T-helper 22 cell (primary cell): ENCODE measurements at regions not wholly inside any gene's neighbourhood (a gene's known extent, or its start where the extent isn't known, plus 50 kb on each side); places are given as distances from the start of the nearest gene placed in this dataset.

ENCODE experiments used
- DNase-seq: peaks from one replicate; pipeline ENCODE4 v3.0.0-alpha.2; 2020; ENCODE audit warnings: low read depth

DNA sequence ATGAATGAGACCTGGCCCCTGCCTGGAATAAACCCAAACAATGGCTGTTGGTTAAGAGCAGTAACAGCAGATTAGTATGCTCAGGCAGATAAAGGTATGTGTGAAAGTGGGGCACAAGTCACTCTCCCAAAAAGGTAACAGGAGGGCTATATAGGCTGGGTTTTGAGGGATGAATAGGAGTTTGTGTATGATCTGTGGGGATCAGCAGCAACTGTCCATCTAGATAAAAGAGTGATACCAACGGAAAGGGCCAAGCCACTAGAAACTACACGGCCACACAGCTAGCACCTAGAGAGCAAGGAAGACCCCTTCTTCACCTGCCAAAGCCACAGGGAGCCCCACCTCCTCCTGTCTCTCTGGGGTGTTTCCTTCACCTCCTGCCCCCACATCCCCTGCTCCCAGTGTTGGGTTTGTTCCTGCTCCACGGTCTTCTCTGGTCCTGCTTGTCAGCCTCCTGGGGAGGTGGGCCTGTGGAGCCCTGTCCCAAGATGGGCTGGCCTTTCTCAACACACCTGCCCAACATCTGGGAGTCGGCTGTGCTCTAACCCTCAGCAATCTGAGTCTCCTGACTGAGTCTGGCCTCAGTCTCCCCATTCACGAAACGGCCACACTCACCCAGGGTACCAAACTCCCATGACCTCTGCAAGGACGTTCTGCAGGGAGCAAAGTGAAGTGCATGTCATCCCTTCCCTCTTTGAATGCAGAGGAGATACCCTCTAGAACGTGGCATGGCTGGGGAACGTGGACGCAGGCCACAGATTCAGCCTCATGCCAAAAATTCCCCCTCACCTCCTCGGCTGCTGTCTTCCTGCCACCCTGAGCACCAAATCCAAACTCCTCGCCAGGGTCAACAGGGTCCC lies 108.2 kb downstream of the NCOR2 start:
- DNase-seq, result no peak

DNA sequence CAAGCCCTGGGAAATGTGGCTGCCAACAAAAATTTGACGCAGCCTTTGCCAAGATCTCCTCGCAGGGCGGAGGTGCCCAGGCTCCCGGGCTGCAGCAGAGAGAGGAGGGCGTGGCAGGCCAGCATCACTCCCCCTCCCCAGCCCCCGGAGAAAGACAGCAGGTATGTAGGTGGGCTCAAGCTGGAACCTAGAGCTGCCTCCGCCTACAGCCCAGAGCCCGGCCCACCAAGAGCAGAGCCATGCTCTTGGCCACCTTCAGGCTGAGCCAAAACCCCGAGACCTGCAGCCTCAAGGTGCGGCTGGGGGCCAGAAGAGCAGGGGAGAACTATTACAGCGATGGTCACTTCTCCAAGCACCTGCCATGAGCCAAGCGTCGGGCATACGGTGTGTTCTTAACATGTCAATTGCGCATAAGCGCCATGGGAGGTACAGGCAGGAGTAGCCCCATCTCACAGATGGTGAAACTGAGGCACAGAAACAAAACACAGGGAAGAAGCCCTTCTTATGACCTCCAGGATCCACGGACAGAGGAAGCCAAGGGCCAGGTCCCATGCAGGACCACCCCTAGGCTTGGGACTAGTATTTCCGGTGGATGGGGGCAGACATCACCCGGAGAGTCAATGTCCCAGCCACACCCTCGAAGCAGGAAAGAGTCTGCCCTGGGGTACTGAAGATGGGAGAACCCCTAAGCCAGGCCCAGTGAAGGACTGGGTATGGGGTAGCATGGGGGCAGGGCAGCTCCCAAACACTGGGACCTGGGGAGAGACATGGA lies 109.0 kb downstream of the NCOR2 start:
- DNase-seq, result no peak

DNA sequence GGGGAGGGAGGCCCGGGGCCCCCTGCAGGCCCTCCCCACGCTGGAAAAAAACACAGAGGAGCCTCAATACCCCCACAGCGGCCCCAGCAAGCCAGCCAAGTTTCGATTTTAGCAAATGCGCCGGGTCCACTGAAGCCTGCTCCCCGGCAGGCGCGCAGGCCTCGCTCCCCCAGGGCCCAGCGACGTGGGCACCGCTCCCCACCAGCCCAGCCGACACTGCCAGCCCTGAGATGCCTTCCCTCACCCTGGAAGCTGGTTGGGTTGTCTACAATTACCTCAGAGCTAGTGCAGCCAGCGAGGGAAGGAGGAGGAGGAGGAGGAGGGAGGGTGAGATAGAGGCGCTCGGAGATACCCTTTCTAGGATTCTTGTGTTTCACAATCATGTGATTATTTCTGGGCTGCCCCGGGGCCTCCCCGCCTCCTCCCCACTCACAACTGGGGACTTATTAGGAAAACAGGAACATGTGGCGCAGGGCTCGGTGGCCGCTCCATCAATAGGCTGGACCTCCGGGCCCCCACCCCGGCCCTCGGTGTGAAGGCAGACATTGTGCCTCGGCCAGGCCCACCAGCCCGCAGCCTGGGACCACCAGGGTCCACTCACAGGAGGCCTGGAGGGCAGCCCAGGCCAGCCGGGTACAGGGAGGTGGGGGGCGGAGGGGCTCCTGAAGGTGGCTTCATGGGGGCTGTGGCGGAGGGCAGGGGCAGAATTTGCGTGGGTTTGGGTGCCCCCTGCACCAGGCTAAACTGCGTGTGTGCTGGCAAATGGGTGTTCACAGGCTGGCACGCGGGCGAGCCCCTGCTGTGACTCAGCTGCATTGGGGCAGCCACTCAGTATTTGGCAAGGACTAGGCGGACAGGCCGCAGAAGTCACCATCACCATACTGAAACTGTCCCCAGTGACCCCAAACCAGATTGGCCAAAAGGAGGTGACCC lies 109.9 kb downstream of the NCOR2 start:
- peak; percentile 69 for DNase-seq

DNA sequence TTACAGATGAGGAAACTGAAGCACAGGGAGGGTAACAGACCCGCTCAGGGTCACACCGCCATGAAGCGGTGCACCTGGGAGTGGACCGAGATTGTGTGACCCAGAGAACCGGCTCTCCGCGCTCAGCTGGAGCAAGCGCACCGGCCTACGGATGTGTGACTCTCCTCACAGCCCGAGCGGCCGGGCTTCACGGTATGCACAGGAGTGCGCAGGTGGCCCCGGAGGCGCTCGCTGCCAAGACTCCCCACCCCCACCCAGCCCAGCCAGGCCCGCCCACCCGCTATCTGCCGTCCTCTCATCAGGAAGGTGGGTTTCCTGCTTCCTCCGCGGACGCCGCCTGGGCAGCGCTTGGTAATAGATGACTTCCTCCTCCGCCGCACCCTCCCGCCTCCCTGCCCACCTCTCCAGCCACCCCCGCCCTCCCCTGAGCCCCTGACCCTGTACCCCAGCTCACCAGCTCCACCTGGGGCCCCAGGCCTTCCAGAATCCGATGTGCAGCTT lies 110.7 kb downstream of the NCOR2 start:
- DNase-seq, result peak; percentile 49

DNA sequence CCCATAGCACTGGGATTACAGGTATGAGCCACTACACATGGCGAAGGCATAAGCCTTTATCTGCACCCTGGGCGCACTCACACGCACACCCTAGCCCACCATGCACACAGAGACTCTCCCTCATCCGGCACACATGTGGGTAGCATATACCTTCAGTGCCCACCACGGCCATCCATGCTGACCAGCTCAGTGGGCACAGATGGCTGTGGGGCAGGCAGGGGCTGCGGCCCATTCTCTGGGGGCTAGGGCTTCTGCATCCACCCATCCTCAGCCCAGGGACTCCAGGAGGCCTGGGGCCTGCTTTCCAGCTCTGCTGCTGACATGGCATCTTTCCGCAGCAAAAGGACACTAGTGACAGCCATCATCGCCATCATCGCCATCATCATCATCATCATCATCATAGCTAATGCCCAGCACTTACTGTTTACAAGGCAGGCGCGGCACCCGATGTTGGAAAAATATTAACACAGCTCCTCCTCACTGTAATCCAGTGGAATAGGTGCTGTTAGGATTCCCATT lies 111.2 kb downstream of the NCOR2 start:
- DNase-seq, result no peak

DNA sequence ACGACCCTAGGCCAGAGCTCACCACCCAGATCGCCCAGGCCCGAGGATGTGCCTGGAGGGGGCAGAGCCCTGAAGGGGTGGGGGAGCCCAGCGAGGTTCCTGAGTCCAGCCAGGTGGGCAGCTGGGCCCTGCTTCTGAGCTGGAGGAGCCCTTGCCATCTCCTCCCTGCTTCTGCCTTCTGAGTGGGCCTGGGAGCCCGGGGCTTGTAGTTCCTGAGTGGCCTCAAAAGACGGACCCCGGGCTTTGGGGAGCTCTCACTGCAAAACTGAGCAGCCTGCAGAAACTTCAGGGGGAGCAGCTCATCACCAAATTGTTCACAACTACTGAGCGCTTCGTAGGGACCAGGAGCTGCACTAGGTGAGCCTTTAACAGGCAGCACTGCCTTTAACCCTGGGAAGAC lies 112.1 kb downstream of the NCOR2 start:
- DNase-seq, result no peak

DNA sequence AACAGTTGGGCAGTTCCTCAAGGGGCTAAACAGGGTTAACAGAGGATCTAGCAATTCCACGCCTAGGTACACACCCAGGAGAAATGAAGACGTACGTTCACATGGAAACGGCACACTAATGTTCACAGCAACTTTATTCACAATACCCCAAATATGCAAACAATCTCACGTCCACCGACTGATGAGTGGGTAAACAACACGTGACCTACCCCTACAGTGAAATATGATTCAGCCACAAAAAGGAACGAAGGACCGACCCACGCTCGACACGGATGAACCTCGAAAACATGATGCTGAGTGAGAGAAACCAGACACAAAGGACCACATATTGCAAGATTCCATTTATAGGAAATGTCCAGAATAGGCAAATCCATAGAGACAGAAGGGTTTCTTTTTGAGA lies 112.7 kb downstream of the NCOR2 start:
- DNase-seq, result no peak

DNA sequence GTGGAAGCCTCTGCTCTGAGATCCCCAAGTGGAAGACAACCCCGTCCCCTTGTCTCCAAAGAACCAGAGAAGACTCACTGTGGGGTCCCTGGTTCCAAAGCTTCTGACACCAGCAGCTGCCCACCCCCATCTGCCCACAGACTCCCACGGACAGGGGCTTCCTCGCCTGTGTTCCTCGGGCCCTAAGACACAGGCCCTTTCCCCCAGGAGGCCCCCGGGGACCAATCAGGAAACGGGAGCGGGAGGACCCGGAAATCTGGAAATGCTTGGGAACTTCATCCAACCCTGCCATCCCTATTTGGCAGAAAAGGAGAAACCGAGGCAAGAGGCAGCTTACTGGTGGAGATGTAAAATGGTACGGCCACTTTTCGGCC lies 113.1 kb downstream of the NCOR2 start:
- DNase-seq, result no peak

DNA sequence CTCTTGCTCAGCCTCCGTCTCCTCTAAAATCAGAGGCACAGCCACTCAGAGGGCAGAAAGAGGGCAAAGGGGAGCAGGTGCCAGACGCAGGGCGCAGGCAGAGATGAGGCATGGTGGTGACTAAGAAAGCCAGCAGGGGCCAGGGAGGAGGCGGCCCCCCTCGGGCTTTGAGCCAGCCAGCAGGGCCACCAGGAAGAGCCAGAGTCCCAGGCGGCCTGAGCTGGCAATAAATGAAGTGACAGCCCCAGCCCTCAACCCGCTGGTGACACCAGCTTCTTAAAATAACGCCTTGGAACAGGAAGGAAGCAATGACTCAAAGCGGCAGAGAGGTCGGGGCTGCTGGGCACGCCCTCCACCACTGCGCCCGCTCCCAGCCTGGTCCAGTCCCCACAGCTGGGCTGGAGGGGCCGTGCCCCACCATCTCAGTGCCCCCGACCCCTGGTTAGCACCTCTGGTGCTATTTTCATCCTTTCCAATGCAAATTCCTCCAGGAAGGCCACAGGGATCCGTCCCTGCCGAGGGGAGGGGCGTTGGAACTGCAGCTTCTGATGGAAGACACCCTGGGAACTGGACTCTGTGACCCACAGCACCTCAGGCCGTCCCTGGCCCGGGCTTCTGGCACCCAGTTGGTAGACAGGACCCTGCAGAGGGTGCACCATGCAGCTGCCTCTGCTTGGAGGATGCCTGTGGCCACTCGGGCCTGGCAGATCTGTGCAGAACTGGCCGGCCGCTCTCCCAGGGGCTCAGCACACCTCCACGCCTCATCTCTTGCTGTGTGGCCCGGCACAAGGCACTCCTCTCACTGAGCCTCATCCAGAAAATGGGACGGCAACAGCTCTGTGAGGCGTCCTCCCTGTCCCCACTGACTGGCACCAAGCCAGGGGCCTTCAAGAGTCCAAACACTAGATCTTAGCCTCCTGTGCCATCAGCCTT lies 113.7 kb downstream of the NCOR2 start:
- peak; percentile 86 for DNase-seq

DNA sequence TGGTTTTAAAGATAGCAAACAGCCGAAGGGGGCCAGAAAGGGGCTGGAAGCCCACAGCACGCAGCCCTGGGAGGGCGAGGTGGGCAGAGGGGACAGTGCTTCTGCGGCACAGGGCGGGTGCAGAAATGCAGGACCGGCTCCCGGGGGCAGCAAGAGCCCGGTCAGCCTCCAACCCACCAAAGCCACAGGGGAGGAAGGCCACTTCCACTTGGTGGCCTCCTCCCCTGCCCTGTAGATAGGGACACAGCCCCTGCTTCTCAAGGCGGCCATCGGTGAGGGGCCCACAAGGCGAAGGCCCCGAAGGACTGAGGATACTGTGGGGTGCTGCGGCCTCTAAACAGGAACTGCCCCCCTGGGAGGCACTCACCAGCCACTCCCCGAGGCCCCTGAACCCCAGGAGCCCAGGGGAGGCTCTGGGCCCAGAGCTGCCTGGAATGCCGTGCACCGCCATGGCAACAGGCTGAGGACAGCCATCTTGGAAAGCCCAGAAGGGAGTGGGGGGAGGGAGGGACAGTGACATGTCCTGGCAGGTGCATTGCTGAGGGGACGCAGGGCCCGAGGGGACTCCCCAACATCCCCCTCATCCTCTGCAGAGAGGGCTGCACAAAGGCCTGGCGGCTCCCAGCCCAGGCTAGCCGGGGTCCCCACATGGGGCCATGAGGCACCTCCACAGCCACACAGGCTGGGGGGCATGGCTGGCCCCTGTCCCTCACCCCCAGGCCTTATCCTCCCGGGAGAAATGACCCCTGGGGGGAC lies 114.7 kb downstream of the NCOR2 start:
- no peak for DNase-seq

DNA sequence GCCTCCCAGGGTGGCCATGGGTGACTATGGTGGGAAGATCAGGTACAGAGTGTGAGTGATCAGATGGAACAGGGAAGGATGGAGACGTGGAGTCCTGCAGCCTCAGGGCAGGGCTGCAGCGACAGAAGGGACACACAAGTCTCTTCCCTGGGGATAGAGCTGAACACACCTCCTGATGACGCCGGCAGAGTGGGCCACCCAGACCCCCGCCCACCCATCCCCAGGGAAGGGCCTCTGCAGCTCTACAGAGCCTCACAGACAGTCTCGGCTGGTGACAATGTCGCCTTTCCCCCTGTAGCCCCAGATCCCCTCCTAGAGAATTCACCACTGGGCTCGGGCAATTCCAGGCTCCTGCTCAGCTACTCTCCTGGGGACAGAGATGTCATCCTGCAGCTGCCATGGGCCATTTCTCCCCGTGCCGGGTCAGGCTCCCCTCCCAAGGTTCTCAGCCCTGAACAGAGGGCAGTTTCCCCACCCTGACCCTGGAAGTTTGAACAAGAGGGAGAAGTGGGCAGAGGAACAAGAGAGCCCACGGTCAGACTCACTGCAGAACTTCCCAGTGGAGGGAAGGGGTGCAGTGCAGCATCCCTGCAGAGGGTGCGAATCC lies 115.7 kb downstream of the NCOR2 start:
- DNase-seq, result no peak

DNA sequence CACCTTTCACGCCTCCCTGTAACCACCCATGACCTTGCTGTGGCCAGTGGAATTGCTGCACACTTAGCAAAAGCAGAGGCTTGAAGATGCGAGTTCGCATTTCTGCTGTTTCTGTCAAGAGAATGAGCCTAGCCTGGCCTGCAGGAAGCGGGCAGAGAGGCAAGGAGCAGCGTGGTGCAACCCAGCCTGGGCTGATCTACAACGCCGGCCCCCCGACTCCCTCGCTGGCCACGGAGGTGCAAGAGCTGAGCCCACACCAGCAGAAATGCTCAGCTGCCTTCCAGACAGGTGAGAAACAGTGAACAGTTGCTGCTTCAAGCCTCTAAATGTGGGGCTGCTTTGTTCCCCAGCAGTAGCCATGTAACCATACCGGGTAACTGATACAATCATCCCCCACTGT lies 116.4 kb downstream of the NCOR2 start:
- DNase-seq, result no peak

DNA sequence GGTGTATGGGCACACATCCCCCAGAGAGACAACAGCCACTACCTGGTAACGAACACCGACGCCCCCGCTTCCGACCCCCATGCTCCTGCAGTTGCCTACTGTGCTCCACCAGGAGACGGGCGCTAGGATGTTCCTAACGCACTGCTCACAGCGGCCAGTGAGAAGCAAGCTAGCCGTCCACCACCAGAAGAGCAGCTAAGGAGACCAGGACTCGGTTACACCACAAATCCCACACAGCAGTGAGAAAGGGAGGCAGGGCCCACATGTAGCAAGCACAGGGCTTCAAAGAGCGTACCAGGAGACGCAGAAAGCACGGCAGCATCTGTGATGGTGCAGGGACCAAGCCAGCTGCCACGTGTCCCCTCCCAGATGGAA lies 117.0 kb downstream of the NCOR2 start:
- no peak for DNase-seq

DNA sequence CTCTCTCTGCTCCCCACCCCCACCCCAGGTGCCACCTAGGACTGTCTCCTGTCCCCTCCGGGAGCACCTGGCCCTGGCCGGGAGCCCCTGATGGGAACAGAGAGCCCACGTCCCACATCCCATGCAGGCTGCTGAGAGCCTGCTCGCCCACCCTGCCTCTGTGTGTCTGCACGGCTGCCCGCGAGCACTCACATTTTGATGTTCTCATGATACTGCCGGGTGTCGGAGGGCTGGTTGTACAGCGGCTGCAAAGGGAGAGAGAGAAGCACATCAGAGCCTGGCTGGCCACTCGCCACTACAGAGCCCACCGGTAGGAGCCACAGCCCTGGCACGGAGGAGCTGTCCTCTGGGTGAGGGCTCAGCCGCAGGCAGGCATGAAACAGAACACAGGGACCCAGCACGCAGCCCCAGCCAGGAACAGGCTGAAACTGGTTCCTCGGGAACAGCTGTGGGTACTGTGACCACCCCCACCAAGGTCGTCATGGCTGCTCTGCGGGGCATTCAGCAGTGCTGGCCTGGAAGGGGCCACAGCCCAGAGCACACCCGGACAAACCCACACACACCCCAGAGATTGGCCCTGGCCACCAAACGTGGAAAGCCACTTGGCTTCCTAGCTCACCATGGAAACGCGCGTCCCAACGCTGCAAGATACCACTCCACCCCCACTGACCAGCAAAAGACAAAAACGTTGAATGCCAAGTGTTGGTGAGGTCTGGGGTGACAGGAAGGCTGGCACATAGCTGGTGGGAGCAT lies 117.6 kb downstream of the NCOR2 start:
- no peak for DNase-seq

DNA sequence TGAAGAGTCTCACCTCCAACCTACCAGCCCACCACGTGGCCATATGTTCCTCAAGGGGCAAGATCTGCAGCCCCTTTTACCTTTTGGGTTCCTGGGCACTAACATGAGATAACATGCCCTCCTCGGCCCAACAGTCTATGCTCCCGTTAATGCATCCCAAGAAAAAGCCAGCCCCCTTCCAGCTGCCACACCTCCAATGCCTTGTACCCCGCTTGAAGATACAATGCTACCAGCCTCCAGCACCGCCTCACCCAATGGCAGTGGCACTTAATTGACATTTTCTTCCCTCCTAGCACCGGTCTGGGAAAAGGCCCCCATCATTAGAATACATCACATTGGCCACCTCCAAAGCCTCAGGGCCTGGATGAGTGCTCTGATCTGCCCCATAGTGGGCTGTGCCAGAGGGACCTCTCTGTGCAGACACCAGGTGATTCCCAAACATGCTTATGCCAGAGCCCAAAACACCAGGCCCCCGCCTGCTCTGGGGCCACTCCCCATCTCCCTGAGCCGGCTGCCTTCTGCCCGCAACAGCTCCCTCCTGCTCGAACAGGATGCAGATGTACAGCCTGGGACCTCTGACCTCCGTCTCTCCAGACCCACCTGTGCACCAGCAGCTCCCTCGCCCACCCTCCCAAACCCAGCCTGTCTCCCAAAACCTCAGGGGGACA lies 118.3 kb downstream of the NCOR2 start:
- no peak for DNase-seq

DNA sequence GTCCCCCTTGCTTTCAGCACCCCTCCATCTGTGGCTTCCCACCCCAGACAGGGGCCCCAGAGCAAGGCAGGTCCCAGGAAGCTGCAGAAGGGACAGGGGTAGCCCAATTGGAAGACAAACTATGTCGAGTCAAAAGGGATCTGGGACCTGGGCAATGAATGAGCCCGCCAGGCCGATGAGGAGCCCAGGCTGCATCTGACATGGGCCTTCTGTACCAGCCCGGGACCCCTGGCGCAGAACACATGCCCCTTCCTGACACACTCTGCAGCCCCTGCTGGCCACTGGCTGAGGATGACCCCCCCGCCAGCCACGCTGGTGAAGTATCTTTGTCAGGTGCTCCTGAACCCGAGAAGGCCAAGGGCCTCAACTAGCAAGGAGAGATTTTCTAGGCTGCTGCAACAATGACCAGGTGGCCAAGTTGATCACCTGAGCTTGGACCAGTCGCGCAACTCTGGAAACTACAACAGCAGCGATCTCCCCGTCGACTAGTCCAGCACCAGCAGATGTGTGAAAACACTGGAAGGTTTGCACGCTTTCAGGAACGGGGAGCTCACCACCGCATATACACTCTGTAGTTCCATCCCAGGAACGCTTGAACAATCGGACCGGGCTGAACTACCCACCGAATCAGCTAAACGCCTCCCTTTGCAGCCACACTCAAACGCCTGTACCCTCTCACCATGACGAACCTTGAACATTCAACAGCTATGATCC lies 119.0 kb downstream of the NCOR2 start:
- DNase-seq, result no peak

DNA sequence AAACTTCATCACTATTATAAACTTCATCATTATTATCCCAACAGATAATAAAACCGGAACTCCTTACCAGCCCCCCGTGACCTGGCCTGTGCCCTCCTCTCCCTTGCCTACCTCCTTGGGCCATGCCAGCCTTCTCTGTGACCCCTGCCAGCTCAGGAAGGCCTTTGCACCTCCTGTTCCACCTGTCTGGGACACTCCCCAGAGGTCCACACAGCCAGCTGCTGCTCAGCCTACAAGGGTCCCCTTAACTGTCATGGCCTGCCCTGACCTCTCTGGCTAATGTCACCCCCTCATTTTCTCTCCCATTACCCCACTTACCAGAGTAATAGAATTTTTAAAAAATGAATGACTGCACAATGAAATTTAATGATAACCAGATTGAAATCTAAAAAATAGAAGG lies 121.0 kb downstream of the NCOR2 start:
- DNase-seq, result no peak

DNA sequence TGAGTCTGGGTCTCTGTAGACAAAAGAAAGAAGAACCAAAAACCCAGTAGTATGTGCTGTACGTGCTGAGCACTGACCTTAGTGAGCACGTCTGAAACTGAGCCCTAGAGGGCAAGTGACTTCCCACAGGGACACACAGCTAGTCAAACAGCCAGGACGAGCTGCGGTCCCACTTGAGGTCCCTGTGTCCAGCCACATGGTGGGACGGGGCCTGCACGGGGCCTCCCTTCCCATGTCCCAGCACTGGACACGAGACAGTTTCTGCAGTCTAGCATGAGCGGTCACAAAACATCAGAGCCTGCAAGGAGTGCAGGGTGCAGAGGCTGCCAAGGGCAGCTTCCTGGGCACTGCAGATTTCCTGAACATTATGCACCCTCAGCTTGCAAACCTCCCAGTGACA lies 121.6 kb downstream of the NCOR2 start:
- no peak for DNase-seq
